ENCODE measurements at regions not wholly inside any gene's neighbourhood (a gene's known extent, or its start where the extent isn't known, plus 50 kb on each side); places are given as distances from the start of the nearest gene placed in this dataset.
"Not testable (repeated sequence)": the region's sequence is repeated elsewhere in the genome, so short reads cannot be mapped to it uniquely, and the experiment has no call there.

GRCh38 chr4:10861036-10861435, 176.5 kb upstream of the CLNK start:
- no peak for DNase-seq (ENCODE audit: low spot score)
- TF ChIP-seq, protein P1, sequence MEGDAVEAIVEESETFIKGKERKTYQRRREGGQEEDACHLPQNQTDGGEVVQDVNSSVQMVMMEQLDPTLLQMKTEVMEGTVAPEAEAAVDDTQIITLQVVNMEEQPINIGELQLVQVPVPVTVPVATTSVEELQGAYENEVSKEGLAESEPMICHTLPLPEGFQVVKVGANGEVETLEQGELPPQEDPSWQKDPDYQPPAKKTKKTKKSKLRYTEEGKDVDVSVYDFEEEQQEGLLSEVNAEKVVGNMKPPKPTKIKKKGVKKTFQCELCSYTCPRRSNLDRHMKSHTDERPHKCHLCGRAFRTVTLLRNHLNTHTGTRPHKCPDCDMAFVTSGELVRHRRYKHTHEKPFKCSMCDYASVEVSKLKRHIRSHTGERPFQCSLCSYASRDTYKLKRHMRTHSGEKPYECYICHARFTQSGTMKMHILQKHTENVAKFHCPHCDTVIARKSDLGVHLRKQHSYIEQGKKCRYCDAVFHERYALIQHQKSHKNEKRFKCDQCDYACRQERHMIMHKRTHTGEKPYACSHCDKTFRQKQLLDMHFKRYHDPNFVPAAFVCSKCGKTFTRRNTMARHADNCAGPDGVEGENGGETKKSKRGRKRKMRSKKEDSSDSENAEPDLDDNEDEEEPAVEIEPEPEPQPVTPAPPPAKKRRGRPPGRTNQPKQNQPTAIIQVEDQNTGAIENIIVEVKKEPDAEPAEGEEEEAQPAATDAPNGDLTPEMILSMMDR (IDR thresholded peaks at IDR 0.05; ENCODE audit: extremely low read depth, missing control alignments), result no peak

DNA sequence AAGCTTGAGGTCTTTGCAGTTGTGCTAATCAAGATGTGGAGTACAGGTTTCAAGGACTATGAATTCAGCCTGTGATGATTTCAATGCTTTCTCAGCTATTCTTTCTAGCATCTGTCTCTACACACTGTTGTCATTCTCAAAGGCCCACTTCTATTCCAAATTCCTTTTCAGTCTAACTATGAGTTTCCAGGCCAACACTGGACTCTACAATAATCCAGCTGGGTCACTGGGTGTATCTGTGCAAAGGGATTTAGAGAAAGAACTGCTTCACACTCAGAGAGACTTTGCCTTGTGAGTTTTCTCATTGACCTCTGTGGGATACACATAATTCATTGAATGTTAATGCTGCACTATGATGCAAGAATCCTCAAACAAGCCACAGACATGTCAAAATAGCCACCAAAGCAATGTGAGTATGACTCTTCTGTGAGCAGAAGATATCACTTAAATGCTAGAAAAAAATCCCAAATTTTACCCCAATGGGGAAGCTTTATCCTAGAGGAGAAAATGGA, 171.8 kb upstream of the CLNK start:
- TF ChIP-seq, protein P1 (IDR thresholded peaks at IDR 0.05; ENCODE audit: extremely low read depth, missing control alignments), result no peak
- no peak for DNase-seq (ENCODE audit: low spot score)

- DNase-seq (ENCODE audit: low spot score), result no peak
- TF ChIP-seq, protein P1 (IDR thresholded peaks at IDR 0.05; ENCODE audit: extremely low read depth, missing control alignments), result no peak
Observed at GRCh38 chr4:10853196-10853595, 168.6 kb upstream of the CLNK start.

DNA sequence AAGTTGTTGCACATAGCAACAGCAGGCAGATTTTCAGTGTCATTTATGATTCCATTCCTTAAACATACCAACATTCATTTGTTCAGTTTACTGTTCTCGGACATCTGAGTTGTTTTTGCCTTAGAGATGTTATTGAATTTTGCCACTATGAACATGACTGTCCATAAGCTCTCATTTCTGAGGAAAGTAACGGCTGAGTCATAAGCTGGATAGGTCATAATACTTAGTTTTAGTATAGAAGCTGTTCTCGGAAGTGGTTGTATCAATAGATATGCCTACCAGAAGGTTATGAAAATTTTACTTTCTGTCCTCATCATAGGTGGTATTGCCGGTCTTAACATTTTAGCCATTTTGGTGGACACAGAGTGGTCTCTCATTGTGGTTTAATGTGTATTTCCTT, 157.1 kb upstream of the CLNK start:
- TF ChIP-seq, protein P1 (IDR thresholded peaks at IDR 0.05; ENCODE audit: extremely low read depth, missing control alignments), result no peak

DNA sequence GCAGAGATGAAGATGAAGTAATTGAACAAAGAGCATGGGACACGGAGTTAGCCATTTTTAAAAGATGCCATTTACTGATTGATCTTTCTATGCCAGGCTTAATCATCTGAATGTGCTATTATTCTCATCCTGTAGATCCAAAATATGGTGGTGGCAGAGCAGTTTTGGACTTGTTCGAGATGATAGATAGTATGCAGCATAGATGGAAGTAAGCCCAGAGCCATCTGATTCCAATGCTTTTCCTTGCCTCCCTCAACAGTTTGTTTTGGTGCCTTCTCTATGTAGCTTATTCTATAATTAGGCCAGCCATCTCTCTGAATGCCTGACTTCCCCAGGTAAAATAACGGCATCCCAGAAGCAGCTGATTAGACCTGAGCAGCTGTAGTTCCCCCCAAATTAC, 152.6 kb upstream of the CLNK start:
- DNase-seq (ENCODE audit: low spot score), result no peak
- TF ChIP-seq, protein P1 (IDR thresholded peaks at IDR 0.05; ENCODE audit: extremely low read depth, missing control alignments), result no peak

More for the DNA sequence above, 157.1 kb upstream of the CLNK start:
- DNase-seq (ENCODE audit: low spot score), result no peak

- no peak for DNase-seq (ENCODE audit: low spot score)
- TF ChIP-seq, protein P1 (IDR thresholded peaks at IDR 0.05; ENCODE audit: extremely low read depth, missing control alignments), result no peak
Observed at GRCh38 chr4:10832806-10833628, 148.4 kb upstream of the CLNK start.

DNA sequence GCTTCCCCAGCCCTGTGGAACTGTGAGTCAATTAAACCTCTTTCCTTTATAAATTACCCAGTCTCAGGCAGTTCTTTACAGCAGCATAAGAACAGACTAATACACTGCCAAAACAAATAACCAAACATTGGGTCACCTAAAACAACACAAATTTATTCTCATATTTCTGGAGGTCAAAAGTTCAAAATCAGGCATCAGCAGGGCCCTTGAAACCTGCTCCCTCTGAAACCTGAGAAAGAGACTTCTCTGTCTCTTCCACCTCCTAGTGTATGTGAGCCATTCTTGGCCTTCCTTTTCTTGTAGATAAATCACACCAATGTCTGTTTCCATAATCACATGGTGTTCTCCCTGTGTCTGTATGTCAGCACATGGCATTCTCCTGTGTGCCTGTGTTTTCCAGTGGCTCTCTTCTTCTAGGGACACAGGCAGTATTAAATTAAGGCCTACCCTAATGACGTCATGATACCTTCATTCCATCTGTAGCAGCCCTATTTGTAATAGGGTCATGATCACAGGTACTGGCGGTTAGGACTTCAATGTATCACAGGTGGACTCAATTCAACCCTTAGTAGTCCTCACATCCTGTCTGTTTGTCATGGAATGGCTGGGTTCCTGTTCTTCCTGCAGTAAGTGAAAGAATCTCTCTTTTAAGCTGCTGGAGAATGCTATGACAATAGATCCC, 147.3 kb upstream of the CLNK start:
- no peak for DNase-seq (ENCODE audit: low spot score)
- TF ChIP-seq, protein P1 (IDR thresholded peaks at IDR 0.05; ENCODE audit: extremely low read depth, missing control alignments), result no peak

DNA sequence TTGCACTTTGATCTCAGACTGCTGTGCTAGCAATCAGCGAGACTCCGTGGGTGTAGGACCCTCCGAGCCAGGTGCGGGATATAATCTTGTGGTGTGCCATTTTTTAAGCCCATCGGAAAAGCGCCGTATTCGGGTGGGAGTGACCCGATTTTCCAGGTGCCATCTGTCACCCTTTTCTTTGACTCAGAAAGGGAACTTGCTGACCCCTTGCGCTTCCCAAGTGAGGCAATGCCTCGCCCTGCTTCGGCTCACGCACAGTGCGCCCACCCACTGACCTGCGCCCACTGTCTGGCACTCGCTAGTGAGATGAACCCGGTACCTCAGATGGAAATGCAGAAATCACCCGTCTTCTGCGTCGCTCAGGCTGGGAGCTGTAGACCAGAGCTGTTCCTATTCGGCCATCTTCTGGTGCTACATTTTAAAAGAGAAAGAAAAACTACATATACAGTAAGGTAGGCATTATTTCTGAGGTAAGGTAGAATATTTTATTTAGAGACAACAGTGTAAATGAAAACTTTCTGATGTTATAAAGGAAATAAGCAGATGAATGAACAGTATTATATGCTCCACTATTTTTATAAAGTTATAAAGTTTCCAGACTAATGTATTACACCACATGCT, 144.5 kb upstream of the CLNK start:
- DNase-seq (ENCODE audit: low spot score), result not testable (repeated sequence)
